Tibial artery (tissue), 4 donors: ENCODE measurements at regions not wholly inside any gene's neighbourhood (a gene's known extent, or its start where the extent isn't known, plus 50 kb on each side); places are given as distances from the start of the nearest gene placed in this dataset.

Experiments used
- DNase-seq, 2 donors: peaks; one replicate each; pipeline ENCODE4 v3.0.0-alpha.2; 2019
- H3K27ac ChIP-seq, 2 donors: fragments of 200-600 bp; sonication (generic) in 1 of 2; 1 replicate in 1 of 2; 2 replicates in 1 of 2; pipeline ENCODE4 v1.5.1; 2018 to 2019; ENCODE audit warnings: mild to moderate bottlenecking in 1 of 2
- H3K27me3 ChIP-seq, 2 donors: fragments of 200-600 bp; sonication (generic) in 1 of 2; one replicate each; pipeline versions ENCODE4 v1.5.1 to v1.6.0; 2016 to 2019
- H3K36me3 ChIP-seq, 3 donors: fragments of 200-600 bp; sonication (generic) in 2 of 3; one replicate each; pipeline ENCODE4 v1.5.1; 2016 to 2019; ENCODE audit warnings: mild to moderate bottlenecking in 2 of 3
- H3K4me1 ChIP-seq, 4 donors: fragments of 200-600 bp; sonication (generic) in 2 of 4; 1 replicate in 3 of 4; 2 replicates in 1 of 4; pipeline ENCODE4 v1.5.1; 2016 to 2019
- H3K4me3 ChIP-seq, 2 donors: fragments of 200-600 bp; sonication (generic) in 1 of 2; 1 replicate in 1 of 2; 2 replicates in 1 of 2; pipeline ENCODE4 v1.5.1; 2018 to 2019; ENCODE audit warnings: mild to moderate bottlenecking in 2 of 2
- H3K9me3 ChIP-seq, 3 donors: fragments of 200-600 bp; sonication (generic) in 1 of 3; one replicate each; pipeline ENCODE4 v1.5.1; 2016 to 2019
- CTCF ChIP-seq, 2 experiments: fragments of 200-600 bp in 1 of 2; fragments of 450-650 bp in 1 of 2; IDR thresholded peaks; one replicate each; pipeline ENCODE4 v1.5.1; 2017 to 2019; ENCODE audit warnings: antibody characterized with exemption in 2 of 2, mild to moderate bottlenecking in 1 of 2, moderate library complexity in 1 of 2
- intact Hi-C: fragments of 100-400 bp; cut with DNase I; formaldehyde crosslinking; loops from one replicate; pipeline ENCODE4 v1.15.0; 2023; ENCODE audit warnings: low total_unique reads

- peaks cover 0 to 4% (median 0%) of the 10 kb centered on the region in 4 donors for H3K4me1 ChIP-seq
- no peak for DNase-seq
- peaks cover 0 to 6% of the 10 kb centered on the region in 2 donors for H3K27me3 ChIP-seq
- H3K36me3 ChIP-seq = no peaks in the 10 kb centered on the region
- H3K9me3 ChIP-seq = no peaks in the 10 kb centered on the region
- intact Hi-C loops = no loop called here
- H3K4me3 ChIP-seq = no peak overlapping the region
- H3K27ac ChIP-seq = no peak overlapping the region
- TF ChIP-seq CTCF (IDR thresholded peaks at IDR 0.05) = no peak
Measured at GRCh38 chr3:94246171-94246570, 183.3 kb downstream of the NSUN3 start.

- intact Hi-C loops = no loop called here
- peaks cover 0 to 4% (median 0%) of the 10 kb centered on the region in 4 donors for H3K4me1 ChIP-seq
Measured at GRCh38 chr3:94248042-94248441, 185.2 kb downstream of the NSUN3 start.

GRCh38 chr3:94249491-94250079 is 186.7 kb downstream of the NSUN3 start:
- H3K36me3 ChIP-seq = no peaks in the 10 kb centered on the region
- peak in 1 of 2 donors; percentile 54 for DNase-seq
- H3K27me3 ChIP-seq = peaks cover 0 to 6% of the 10 kb centered on the region in 2 donors
- no peaks in the 10 kb centered on the region for H3K9me3 ChIP-seq
- peaks cover 0 to 4% (median 0%) of the 10 kb centered on the region in 4 donors for H3K4me1 ChIP-seq
- intact Hi-C loops = no loop called here
- TF ChIP-seq CTCF (IDR thresholded peaks at IDR 0.05) = peak; percentile 57 to 75
- H3K27ac ChIP-seq = no peak overlapping the region
- H3K4me3 ChIP-seq = no peak overlapping the region

More at GRCh38 chr3:94248042-94248441, 185.2 kb downstream of the NSUN3 start:
- no peak overlapping the region for H3K27ac ChIP-seq
- no peak for TF ChIP-seq CTCF (IDR thresholded peaks at IDR 0.05)
- DNase-seq = no peak
- H3K27me3 ChIP-seq = peaks cover 0 to 6% of the 10 kb centered on the region in 2 donors
- no peaks in the 10 kb centered on the region for H3K36me3 ChIP-seq
- no peak overlapping the region for H3K4me3 ChIP-seq
- no peaks in the 10 kb centered on the region for H3K9me3 ChIP-seq

- DNase-seq = no peak
Measured at GRCh38 chr3:94251566-94251965, 188.7 kb downstream of the NSUN3 start.

GRCh38 chr3:94252316-94252715 is 189.5 kb downstream of the NSUN3 start:
- Histone ChIP-seq H3K36me3 (no peaks in the 10 kb centered on the region), H3K9me3 (no peaks in the 10 kb centered on the region), H3K27ac (no peak overlapping the region), H3K4me1 (no peaks in the 10 kb centered on the region), H3K4me3 (no peak overlapping the region), H3K27me3 (peaks cover 0 to 4% of the 10 kb centered on the region in 2 donors)
- no peak for TF ChIP-seq CTCF (IDR thresholded peaks at IDR 0.05)
- no peak for DNase-seq
- intact Hi-C loops = no loop called here

More at GRCh38 chr3:94251566-94251965, 188.7 kb downstream of the NSUN3 start:
- H3K4me1 ChIP-seq = no peaks in the 10 kb centered on the region
- no peaks in the 10 kb centered on the region for H3K9me3 ChIP-seq
- H3K36me3 ChIP-seq = no peaks in the 10 kb centered on the region
- TF ChIP-seq CTCF (IDR thresholded peaks at IDR 0.05) = no peak
- no peak overlapping the region for H3K4me3 ChIP-seq
- intact Hi-C loops = no loop called here
- H3K27me3 ChIP-seq = peaks cover 0 to 4% of the 10 kb centered on the region in 2 donors
- no peak overlapping the region for H3K27ac ChIP-seq
